SIG-M5 treated with dmso at 0.1 percent for 504 hours (cell line): ENCODE measurements at regions not wholly inside any gene's neighbourhood (a gene's known extent, or its start where the extent isn't known, plus 50 kb on each side); places are given as distances from the start of the nearest gene placed in this dataset.
"Not testable (repeated sequence)": the region's sequence is repeated elsewhere in the genome, so short reads cannot be mapped to it uniquely, and the experiment has no call there.

Experiments used
- DNase-seq: peaks from one replicate; lab custom pipeline; 2025; ENCODE audit not compliant: unreplicated experiment; lab: John Stamatoyannopoulos, UW

DNA sequence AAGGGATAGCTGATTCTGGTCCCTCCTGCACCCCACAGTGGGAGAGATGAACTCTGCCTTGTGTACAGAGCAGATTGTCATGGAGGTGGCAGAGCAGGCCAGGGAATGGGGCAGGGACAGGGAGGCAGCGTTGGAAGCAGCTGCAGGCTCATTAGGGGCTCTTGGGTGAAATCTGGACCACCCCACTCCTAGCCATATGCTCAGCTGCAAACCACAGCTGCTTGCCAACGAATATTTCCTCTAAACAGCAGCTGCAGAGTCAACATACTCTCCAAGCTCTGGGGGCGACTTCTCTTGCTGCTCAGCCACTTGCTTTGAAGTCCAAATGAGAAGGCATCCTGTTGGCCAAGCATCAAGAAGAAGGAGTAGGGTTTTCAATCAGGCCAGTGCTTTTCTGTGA is 302.3 kb upstream of the AUTS2 start:
- no peak for DNase-seq

DNA sequence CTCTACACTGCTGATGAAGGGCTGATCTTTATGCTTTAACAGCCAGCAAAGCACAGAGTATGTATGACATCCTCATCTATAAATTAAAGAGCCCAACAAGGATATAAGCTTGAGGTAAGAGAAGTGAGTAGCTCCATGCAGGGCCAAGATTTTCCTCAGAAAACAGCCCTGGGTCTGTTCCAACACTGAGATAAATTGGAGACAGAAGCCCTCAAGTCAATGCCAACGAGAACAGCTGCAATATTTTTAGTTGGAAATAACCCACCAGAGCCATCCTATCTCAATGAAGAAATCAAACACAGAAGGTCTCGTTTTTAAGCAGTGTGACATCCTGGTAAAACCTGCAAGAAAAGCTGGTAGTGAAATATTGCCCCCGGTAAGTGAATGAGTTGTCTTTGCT is 297.0 kb upstream of the AUTS2 start:
- DNase-seq: no peak

DNA sequence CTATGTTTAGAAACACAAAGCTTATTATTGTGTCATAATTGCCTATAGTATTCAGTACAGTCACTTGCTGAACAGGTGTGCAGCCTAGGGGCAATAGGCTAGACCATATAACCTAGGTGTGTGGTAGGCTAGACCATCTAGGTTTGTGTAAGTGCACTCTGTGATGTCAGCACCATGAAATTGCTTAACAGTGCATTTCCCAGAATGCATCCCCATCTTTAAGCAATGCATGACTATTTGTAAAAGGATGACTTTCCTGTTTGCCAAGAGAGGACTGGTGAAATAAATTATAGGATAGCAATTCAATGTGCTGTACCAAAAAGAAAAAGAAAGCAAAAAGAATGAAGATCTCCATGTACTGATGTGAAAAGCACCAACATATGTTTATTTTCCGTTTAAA is 288.7 kb upstream of the AUTS2 start:
- no peak for DNase-seq

DNA sequence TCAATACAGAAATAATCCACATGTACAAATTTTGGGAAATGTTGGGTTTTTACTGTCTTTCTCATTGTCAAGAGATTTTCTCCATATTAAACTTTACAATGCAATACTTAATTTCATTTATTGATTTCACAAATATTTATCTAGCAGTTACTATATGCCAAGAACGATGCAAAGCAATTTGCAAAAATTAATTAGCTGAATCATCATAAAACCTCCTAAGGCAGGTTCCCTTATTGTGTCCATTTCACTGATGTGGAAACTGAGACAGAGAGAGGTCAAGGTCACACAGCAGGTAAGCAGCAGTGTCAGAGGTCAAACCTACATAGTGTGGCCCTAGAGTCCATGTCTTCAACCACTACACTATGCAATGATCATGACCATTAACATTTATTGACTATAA is 286.8 kb upstream of the AUTS2 start:
- no peak for DNase-seq

DNA sequence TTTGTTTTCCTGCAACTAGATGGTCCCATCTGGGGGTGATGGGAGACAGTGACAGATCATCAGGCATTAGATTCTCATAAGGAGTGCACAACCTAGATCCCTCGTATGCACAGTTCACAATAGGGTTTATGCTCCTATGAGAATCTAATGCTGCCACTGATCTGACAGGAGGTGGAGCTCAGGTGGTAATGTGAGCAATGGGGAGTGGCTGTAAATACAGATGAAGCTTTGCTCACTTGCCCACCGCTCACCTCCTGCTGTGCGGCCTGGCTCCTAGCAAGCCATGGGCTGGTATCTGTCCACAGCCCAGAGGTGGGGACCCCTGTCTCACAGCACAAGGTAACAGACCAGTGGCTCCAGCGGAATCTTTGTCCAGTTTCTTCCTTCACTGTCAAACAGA is 284.4 kb upstream of the AUTS2 start:
- DNase-seq: not testable (repeated sequence)

DNA sequence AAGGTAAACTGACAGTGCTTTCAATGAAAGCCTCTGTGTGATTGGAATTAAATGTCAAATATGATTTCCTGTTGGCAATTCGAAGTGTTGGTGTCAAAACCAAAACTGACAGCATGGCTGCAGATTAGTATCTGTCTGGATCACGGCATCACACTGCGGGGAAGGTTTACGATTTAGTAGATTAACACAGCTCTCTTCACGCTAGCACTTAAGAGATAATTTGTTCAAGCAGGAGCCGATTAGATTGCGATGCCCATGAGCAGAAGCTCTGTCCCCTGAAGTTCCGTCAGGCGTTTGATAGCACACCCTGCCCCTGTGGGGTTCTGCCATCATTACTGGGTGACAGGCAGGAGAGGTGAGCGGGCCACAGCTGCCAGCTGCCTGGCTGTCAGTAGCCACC is 279.5 kb upstream of the AUTS2 start:
- DNase-seq: no peak

DNA sequence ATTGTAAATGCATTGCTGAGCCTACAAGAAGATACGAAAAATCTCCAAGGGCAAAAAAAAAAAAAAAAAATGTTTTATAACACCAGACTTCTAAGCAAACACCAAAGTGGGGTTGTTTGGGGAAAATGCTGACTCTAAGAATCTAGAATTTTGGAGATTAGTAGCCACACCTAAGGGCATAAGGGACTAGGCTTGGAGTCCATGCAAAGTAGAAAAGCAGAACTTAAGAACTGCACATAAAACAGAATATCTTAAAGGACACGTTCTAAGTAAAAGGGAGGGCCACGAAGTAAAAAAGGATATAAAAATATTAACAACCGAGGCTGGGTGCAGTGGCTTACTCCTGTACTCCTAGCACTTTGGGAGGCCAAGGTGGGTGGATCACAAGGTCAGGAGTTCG is 269.8 kb upstream of the AUTS2 start:
- no peak for DNase-seq

DNA sequence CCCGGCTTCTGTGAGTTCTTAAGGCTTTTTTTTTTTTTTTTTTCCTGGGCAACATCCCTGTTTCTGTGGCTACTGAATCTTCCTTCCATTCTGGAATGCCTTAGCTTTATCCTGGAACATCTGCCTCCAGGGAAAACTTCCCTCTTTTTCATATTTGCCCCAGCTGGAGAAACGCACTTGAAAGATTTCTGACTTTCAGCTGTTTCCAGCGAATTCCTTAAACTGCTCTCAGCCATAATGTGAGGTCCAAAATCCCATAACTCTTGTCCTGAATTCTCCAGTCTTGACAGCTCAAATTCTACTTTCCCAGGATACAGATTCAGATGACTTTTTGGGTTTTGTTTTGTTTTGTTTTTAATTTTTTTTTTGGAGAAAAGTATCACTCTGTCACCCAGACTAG is 263.6 kb upstream of the AUTS2 start:
- no peak for DNase-seq

DNA sequence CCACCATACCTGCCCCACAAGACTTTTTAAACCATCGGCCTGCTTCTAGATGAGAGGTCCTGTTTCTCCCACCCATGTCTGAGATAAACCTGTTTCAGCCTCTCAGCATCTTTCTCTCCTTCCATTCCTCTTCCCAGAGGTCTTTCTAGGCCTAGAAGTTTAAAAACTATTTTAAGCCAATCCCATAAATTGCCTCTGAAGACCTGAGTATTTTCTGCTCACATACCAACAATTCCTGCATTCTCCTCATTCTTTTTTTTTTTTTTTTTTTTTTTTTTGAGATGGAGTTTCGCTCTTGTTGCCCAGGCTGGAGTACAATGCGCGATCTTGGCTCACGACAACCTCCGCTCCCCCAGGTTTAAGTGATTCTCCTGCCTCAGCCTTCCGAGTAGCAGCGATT is 262.9 kb upstream of the AUTS2 start:
- no peak for DNase-seq

DNA sequence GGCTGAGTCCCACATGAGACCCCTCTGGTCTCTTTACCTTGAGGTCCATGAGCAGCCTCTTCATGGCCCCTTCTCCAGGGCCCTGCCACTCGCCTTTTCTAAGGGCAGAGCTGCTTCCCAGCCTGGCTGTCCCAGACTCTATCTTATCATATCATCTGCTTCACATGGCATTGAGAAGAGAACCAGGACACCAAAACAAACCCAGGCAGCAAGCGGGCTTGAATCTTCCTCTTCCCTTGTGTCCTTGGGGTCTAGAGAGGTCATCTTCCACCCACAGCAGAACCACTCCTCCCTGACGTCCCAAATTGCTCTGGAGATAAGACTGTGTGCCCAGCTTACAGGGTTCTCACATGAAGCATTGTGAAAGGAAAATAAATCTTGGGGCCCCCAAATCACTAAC is 261.3 kb upstream of the AUTS2 start:
- DNase-seq: no peak

DNA sequence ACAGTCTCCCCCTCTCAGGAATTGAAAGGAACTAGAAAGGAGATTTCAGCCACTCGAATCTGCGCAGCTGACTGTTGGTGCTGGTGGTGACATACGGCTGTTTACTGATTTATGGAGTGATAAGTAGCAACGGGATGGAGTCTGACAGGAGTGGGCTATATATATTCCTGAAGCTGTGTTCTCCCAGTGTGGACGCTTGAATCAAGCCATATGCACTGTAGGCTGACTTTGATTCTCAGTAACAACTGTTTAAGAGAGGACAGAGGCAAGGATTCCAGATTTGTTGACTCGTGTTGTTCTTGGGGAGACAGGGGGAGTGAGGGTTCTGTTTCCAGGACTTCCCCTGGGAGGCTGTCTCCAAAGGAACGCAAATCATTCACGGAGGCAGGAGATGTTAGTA is 260.1 kb upstream of the AUTS2 start:
- DNase-seq: no peak

DNA sequence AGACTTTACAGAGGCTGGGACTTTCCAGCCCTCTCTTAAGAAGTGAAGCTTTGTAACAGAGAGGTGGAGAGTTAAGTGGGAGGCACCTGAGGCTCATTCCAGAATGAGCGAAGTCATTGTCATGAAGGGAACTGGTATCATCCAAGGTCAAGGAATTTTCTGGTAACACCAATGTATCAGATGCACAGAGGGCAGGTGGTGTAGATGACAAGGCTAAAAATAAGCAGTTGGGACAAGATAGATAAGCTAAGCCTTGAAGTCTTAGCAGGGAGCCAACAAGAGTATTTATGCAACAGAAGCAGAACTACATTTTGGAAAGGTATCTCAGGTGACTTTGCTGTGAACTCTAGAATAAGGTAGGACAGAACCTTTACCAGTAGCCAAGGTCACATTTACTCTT is 257.0 kb upstream of the AUTS2 start:
- DNase-seq: no peak

DNA sequence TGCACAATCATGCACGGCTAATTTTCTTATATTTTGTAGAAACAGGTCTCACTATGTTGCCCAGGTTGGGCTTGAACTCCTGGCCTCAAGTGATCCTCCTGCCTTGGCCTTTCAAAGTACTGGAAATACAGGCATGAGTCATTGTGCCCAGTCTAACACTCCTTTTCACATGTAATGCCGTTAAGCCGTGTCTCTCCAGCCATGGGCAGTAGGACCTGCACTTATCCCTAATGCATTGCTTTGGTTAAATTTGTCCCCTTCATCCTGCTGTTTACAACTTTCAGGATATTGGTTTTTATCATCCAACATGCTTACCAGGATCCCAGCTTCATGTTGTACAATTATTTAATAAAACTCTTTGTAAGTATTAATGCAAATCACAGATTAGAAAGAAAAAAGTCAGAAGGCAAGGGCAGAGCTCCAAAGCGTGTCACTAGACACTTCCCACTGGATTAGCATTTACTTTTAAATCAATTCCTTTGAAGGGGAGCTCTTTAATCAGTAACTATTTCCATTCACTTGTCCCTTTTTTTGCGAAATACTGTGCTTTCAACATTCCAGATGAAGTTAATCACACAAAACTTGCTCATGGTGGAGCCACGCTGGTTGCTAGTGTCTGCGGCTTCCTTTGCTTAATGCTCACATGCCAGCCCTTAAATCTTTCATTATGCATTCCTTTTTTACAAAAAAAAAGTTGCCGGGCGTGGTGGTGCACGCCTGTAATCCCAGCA is 256.0 kb upstream of the AUTS2 start:
- DNase-seq: no peak

DNA sequence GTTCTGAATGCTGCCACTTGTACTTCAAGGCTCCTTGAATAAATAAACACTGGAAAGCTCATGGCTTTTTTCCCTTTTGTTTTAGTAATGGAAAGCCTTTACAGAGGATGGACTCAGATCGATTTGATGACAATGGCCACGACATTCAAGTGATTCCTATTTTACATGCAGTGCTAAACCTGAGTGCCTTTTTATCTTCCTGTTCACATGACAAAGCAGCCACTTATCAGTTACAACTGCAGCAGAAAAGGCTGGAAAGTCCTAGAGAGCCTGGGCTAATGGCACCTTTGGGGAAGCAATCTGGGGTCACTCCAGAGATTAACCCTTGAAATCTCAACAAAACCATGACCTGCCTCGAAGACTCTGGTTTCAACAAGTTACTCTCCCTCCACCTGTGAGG is 249.0 kb upstream of the AUTS2 start:
- no peak for DNase-seq

DNA sequence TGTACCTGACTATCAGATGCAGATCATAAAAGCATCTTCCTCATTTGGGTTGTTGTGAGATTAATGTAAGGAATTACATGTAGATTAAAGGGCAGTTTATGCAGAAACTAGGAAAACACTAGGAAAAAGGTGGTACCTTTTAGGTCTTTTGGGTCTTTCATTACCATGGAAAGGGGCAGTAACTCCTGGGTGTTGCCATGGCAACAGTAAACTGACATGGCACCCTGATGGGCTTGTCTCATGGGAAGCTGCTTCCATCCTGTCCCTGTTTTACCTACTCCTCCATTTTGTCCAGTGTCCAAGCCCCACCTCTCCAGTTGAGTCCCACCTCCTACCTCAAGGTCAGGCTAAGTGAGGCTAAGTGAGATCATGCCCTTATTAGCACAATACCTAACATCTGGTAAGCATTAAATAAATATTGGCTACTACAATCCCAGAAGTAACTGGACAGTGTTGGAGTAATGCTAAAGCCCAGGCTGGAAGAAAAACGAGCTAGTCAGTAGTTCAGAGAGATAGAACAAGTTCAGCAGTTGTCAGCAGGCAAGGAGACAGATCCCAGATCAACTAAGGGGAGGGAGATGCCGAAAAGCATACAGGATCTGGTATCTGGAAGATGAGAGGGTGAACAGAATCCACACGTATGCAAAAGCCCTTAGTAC is 240.0 kb upstream of the AUTS2 start:
- no peak for DNase-seq

DNA sequence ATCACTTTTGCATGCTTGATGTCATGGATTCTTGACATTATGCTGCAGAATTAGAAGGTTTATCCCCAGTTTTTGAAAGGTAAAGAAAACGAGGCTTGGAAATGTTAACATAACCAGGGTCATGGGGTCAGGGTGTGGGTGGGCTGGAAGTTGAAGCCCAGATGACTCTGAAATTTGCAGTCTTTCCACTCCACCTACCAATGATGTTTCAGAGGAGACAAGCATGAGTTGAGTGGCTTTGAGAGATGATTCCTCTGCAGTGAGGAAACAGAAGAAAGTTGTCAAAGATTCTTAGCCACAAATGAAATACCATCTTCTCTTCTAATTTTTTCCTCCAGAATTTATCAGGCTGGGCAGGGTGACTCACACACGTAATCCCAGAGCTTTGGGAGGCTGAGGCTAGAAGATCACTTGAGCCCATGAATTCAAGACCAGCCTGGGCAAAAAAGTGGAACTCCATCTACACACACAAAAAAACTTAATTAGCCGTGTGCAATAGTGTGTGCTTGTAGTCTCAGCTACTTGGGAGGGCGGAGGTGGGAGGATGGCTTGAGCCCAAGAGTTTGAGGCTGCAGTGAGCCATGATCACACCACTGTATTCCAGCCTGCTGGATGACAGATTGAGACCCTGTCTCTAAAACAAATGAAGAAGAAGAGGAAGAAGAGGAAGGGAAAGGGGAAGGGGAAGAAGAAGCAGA is 239.1 kb upstream of the AUTS2 start:
- DNase-seq: no peak

DNA sequence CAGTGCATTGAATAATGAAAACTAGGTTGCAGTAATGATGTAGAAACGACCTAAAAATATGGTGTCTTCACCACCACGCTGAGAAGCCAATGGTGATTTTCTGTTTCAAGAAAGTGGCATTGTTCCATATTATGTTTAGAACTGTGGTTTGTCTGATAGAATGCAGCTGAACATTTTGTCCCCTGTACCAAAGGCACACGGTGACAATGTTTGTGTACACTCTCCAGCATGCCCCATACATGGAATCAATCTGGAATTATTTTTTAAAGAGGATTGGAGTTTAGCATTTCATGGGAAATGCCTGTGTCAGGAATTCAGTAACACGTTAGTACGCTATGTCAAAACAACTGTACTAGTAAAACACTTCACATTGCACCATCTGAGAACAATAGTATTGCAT is 237.4 kb upstream of the AUTS2 start:
- no peak for DNase-seq

DNA sequence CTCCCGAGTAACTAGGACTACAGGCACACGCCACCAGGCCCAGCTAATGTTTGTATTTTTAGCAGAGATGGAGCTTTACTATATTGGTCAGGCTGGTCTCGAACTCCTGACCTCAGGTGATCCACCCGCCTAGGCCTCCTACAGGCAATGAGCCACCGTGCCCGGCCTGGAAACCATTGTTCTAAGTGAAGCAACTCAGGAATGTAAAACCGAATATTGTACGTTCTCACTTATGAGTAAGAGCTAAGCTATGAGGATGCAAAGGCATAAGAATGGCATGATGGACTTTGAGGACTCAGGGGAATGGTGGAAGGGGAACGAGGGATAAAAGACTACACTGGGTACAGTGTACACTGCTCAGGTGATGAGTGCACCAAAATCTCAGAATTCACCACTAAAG is 235.1 kb upstream of the AUTS2 start:
- DNase-seq: no peak

DNA sequence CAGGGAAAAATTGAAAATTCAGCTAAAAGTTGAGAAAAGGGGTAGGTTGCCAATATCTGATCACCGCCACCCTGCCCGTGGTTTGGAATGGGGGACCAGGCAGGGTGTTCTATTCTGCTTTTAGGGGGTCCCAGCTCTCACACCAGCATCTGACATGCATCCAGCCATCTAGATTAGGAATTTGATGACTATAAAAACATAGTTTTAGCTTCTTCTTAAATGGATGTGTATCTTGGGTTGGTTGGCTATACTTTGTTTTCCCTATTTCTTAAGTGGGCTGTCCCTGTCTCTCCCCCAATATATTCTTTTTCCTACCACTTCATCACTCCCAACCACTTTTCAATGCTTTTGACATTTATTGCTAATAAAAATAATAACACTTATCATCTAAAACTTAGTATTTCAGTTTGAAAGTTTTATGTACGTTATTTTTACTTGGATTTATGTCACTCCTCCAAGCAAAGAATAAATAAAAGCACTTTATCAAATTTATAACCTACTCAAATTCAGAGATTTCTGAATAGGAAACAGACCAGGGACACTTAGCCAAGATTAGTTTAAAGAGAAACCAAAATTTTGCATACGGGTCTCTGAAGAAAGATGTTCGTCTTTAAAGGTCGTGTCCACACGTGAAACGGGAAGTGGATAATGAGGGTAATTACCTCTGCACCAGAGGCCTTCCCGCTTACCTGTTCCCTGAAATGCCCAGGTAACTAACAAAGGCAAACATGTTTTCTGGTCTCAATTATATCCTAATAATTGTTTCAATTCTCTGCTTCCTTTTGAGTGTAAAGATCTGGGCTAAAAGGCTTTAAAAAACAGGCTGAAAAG is 233.2 kb upstream of the AUTS2 start:
- DNase-seq: no peak

DNA sequence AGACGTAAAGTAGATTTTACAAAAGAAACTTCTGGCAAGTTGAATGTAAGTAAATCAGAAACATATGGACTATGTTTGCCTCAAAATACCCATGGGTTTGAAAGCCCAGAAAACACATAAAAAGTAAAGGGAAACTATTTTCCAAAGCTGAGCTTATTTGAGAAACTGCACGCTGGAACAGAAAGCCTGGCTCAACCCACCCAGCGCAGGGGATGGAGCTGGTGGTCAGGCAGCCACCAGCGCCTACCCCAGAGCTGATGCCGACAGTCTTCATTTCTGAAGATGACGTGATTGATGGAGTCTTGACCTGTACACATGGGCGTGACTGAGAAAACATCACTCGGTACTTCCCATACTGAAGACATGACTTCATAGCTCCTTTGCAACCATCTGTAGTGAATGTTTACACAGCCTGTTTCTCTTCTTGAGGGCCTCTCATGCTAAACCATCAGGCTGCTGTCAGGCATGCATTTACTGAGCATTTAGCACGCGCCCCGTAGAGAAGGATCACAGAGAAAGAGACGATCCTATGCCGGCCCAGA is 232.6 kb upstream of the AUTS2 start:
- DNase-seq: peak; percentile 4

DNA sequence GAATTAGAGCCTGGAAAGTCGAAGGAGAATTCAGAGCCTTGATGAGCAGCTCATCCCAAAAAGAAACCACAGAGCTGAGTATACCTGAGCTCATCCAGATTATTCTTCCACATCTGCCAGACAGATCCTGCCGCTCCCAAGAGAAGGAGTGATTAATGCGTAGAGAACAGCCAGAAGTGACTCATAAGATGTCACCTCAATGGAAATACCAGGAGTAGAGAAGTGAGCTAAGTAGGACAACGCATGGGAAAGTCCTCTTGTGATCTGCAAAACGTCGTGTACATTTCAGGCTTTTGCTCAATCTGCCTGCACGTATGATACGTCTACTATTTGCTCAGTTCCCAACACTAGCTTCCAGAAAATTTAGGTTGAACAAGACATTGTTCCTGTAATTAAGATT is 230.5 kb upstream of the AUTS2 start:
- DNase-seq: no peak
